ENCODE measurements at regions not wholly inside any gene's neighbourhood (a gene's known extent, or its start where the extent isn't known, plus 50 kb on each side); places are given as distances from the start of the nearest gene placed in this dataset.

DNA sequence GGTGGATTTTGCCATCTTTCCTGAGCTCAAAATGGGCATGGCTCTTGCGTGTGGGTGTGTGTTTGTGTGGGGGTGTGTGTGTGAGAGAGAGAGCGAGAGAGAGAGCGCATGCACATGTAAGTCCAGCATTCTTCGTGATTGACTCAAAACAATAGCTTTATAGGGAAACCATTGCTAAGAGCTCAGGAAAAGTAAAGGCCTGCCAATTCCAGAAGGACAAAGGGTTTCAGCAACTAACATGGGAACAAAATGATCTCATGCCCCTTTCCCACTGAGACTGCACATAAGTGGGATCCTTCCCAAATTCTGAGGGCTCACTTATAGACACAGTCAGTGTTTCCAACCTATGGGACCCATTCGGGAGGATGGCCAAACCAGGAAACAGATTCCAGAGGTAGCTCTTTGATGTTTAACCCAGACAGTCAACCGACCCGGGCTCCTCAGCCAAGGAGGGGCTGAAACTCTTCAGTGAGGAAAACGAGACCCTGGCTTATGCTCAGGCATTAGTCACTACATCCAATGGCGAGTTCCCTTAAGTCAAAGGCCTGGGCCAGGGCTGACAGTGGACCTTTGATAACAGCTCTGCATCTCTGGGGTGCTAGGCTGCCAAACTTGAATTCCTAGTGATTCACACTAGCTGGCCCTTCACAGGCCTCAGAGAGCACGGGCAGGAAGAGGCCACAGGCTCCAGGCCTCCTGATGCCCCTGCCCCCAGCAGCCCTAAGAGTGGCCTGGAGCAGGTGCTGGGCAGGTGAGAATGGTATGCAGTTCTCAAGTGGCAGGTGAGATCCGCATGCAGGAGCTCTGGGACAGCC, 305.0 kb upstream of the C2CD4B start:
- H3K4me3 ChIP-seq (ENCODE audit: low read length), result no peak overlapping the region
- no peak for TF ChIP-seq ZNF274 (IDR thresholded peaks at IDR 0.05; ENCODE audit: low read depth, low read length)

DNA sequence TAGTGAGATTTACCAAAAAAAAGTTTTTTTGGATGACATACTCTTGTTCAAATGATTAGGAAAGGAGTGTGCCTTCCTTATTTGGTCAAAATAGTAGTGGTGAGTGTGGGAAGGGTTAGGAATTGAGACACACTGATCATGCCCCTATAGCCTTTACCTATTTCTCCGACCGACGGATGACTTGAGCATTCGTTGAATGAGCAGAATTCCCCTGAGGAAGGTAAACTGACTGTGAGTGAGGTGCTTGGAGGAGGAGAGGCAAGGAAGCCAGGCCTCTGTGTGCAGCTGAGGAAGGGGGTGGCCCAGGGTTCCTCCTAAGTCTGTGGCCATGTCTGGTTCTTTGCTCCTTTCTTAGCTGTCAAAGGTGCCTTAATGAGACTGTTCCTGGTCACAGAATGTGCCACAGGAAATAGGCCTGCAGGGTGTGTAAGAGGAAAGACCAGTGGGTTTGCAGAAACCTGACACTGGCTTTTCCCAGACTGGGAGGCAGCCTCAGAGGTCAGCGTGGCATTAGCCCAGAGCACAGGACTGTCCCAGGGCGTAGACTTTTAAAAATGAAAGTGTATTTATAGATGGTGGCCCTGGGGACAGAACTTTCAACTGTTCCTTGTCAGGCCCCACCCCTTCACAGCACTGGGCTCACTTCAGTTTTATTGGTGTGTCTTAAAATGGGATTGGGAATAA, 307.7 kb upstream of the C2CD4B start:
- H3K4me3 ChIP-seq (ENCODE audit: low read length), result no peak overlapping the region
- no peak for TF ChIP-seq ZNF274 (IDR thresholded peaks at IDR 0.05; ENCODE audit: low read depth, low read length)

DNA sequence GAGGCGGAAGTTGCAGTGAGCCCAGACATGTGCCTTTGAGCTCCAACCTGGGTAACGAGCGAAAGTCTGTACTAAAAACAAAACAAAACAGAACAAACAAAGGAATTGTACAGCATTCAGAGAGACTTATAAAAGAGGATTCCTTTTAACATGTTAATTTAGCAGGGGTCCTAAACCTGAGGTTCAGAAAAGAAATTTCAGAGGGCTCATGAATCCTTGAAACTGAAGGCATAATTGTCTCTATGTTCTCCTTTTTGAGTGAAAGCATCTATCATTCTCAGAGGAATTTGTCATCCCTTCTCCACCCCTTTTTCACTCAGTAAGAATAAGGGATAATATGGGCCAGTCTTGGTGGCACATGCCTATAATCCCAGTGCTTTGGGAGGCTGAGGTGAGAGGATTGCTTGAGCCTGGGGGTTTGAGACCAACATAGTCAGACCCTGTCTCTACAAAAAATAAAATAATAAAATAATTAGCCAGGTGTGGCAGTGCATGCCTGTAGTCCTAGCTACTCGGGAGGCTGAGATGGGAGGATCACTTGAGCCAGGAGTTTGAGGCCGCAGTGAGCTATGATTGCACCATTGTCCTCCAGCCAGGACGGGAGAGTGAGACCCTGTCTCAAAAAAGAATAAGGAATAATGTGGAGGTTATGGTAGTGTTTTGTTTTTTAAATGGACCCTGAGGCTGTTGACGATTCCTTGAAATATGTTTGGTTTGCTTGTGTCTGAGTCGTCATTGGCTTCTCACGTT, 309.1 kb upstream of the C2CD4B start:
- H3K4me3 ChIP-seq (ENCODE audit: low read length), result no peak overlapping the region
- no peak for TF ChIP-seq ZNF274 (IDR thresholded peaks at IDR 0.05; ENCODE audit: low read depth, low read length)

DNA sequence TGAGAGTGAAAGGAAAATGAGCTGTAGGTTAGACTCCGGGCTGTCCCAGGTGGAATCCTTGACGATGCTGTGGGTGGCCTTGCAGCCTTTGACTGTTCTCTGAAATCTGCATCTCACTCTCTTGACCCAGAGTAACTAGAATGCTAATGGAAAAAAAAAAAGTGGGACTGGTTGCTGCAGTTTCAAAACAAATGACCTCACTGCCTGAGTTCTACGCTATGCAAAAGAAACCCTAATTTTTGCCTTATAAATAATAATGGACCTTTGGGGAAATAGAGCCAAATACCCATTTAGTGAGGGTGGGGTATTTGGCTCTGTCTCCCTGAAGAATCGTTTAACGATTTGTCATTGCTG, 309.7 kb upstream of the C2CD4B start:
- H3K4me3 ChIP-seq (ENCODE audit: low read length), result no peak overlapping the region
- no peak for TF ChIP-seq ZNF274 (IDR thresholded peaks at IDR 0.05; ENCODE audit: low read depth, low read length)

- H3K4me3 ChIP-seq (ENCODE audit: low read length), result no peak overlapping the region
- no peak for TF ChIP-seq ZNF274 (IDR thresholded peaks at IDR 0.05; ENCODE audit: low read depth, low read length)
Measured at GRCh38 chr15:62475591-62475990, 310.5 kb upstream of the C2CD4B start.

GRCh38 chr15:62476163-62476562, 311.1 kb upstream of the C2CD4B start:
- TF ChIP-seq ZNF274 (IDR thresholded peaks at IDR 0.05; ENCODE audit: low read depth, low read length), result no peak
- no peak overlapping the region for H3K4me3 ChIP-seq (ENCODE audit: low read length)

- H3K4me3 ChIP-seq (ENCODE audit: low read length), result no peak overlapping the region
- no peak for TF ChIP-seq ZNF274 (IDR thresholded peaks at IDR 0.05; ENCODE audit: low read depth, low read length)
Measured at GRCh38 chr15:62477929-62478328, 312.8 kb upstream of the C2CD4B start.

GRCh38 chr15:62482785-62483429, 317.8 kb upstream of the C2CD4B start:
- no peak for TF ChIP-seq ZNF274 (IDR thresholded peaks at IDR 0.05; ENCODE audit: low read depth, low read length)
- H3K4me3 ChIP-seq (ENCODE audit: low read length), result no peak overlapping the region

DNA sequence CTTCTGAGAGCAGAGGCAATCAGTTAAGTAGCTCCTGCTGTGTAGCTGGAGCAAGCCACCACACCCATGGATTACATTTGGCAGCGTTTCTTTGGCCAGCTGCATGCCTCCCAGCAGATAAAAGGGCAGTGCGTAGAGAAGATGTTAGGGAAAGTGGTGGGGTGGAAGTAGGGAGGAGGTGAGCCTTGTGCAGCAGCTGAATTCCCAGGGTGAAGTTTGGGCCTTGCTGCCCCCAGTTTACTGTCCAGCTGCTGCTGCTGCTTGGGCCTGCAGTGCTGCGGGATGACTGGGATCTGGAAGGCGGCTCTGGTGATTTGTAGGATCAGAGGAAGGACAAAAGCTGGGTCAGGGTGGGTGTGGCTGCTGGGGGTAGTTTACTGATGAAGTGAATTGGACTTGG, 318.7 kb upstream of the C2CD4B start:
- no peak for TF ChIP-seq ZNF274 (IDR thresholded peaks at IDR 0.05; ENCODE audit: low read depth, low read length)
- no peak overlapping the region for H3K4me3 ChIP-seq (ENCODE audit: low read length)

- no peak overlapping the region for H3K4me3 ChIP-seq (ENCODE audit: low read length)
- no peak for TF ChIP-seq ZNF274 (IDR thresholded peaks at IDR 0.05; ENCODE audit: low read depth, low read length)
Measured at GRCh38 chr15:62485170-62485720, 320.2 kb upstream of the C2CD4B start.

DNA sequence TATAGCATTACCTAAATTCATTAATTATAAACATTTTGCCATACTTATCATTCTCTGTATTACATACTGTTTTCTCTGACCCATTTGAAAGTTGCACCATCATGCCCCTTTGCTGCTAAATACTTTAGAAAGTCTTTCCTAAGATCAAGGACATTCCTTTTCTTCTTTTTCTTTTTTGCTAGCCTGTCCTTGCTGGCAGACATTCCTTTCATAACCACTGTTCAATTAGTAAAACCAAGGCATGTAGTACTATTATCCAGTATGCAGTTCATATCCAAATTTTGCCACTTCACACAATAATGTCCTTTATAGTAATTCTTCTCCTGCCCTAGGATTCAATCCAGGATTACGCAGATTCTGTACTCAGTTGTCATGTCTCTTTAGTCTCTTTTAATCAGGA, 321.0 kb upstream of the C2CD4B start:
- no peak for TF ChIP-seq ZNF274 (IDR thresholded peaks at IDR 0.05; ENCODE audit: low read depth, low read length)
- no peak overlapping the region for H3K4me3 ChIP-seq (ENCODE audit: low read length)

DNA sequence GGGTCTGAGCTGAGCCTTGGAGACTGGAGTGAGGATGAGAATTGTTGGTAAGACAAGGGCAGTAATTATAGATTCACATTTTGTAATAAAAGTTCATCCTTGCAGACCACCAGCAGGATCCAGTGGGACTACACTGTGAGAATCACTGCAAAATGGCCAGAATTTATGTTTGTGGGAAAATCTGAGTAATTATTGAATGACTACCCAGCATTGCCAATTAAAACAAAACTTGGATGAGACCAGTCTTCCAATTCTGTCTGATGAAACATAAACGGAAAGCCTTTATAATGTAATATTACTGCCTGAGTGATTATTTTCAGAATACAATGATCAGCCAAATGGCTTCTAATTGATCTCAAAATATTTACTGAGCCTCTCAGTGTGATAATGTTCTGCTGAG, 323.3 kb upstream of the C2CD4B start:
- H3K4me3 ChIP-seq (ENCODE audit: low read length), result no peak overlapping the region
- no peak for TF ChIP-seq ZNF274 (IDR thresholded peaks at IDR 0.05; ENCODE audit: low read depth, low read length)

GRCh38 chr15:62491642-62492041, 326.6 kb upstream of the C2CD4B start:
- no peak overlapping the region for H3K4me3 ChIP-seq (ENCODE audit: low read length)
- no peak for TF ChIP-seq ZNF274 (IDR thresholded peaks at IDR 0.05; ENCODE audit: low read depth, low read length)

- no peak for TF ChIP-seq ZNF274 (IDR thresholded peaks at IDR 0.05; ENCODE audit: low read depth, low read length)
- no peak overlapping the region for H3K4me3 ChIP-seq (ENCODE audit: low read length)
Measured at GRCh38 chr15:62492900-62493299, 327.8 kb upstream of the C2CD4B start.
